ENCODE measurements at regions not wholly inside any gene's neighbourhood (a gene's known extent, or its start where the extent isn't known, plus 50 kb on each side); places are given as distances from the start of the nearest gene placed in this dataset.

DNA sequence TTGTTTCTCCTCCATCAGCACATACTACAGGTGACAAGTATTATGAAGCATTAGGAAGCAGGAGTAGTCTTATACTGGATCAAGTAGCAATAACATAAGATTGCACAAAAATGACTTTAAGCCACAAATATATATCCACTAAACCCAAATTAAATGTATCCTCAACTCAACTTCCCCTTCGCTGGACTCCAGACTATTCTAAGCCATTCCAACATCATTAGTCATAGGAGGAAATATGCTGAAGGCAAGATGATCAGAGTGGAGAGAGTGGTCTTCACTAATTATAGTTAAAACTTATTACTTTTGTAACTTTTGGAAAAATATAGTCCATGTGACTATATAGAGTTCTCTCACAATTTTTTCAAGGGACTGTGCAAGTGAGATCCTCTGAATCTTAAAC, 390.7 kb upstream of the ZP4 start:
- TF ChIP-seq, protein P1, sequence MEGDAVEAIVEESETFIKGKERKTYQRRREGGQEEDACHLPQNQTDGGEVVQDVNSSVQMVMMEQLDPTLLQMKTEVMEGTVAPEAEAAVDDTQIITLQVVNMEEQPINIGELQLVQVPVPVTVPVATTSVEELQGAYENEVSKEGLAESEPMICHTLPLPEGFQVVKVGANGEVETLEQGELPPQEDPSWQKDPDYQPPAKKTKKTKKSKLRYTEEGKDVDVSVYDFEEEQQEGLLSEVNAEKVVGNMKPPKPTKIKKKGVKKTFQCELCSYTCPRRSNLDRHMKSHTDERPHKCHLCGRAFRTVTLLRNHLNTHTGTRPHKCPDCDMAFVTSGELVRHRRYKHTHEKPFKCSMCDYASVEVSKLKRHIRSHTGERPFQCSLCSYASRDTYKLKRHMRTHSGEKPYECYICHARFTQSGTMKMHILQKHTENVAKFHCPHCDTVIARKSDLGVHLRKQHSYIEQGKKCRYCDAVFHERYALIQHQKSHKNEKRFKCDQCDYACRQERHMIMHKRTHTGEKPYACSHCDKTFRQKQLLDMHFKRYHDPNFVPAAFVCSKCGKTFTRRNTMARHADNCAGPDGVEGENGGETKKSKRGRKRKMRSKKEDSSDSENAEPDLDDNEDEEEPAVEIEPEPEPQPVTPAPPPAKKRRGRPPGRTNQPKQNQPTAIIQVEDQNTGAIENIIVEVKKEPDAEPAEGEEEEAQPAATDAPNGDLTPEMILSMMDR (IDR thresholded peaks at IDR 0.05; ENCODE audit: low read length) = no peak
- no peak for TF ChIP-seq EZH2phosphoT487 (IDR thresholded peaks at IDR 0.05; ENCODE audit: low read length)

All from MM.1S (cell line).